ENCODE measurements at regions not wholly inside any gene's neighbourhood (a gene's known extent, or its start where the extent isn't known, plus 50 kb on each side); places are given as distances from the start of the nearest gene placed in this dataset.

DNA sequence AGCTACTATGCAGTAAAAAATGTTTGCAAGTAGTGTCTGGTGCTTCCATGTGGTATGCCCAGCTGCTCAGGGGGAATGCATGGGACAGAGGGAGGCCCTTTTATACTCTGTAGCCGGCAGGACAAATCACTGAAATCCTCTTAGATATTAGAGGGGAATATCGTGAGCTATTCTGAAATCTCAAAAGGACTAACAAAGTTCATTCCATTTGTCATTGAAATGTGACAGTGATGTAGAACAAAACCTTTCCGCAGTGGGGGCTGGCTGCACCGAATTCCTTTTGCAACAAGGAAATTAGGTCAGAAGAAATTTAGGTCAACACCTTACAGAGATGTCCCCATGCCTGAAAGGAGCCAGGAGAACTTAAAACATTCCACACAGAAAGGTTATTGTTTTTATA lies 72.4 kb upstream of the MEF2C start:
- TF ChIP-seq, protein P1, sequence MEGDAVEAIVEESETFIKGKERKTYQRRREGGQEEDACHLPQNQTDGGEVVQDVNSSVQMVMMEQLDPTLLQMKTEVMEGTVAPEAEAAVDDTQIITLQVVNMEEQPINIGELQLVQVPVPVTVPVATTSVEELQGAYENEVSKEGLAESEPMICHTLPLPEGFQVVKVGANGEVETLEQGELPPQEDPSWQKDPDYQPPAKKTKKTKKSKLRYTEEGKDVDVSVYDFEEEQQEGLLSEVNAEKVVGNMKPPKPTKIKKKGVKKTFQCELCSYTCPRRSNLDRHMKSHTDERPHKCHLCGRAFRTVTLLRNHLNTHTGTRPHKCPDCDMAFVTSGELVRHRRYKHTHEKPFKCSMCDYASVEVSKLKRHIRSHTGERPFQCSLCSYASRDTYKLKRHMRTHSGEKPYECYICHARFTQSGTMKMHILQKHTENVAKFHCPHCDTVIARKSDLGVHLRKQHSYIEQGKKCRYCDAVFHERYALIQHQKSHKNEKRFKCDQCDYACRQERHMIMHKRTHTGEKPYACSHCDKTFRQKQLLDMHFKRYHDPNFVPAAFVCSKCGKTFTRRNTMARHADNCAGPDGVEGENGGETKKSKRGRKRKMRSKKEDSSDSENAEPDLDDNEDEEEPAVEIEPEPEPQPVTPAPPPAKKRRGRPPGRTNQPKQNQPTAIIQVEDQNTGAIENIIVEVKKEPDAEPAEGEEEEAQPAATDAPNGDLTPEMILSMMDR (conservative IDR thresholded peaks at IDR 0.05; ENCODE audit: low read depth, low read length), result no peak
- TF ChIP-seq EZH2phosphoT487 (IDR thresholded peaks at IDR 0.05; ENCODE audit: borderline replicate concordance, low read length), result no peak

Data from PC-3 (cell line).